ENCODE measurements at regions not wholly inside any gene's neighbourhood (a gene's known extent, or its start where the extent isn't known, plus 50 kb on each side); places are given as distances from the start of the nearest gene placed in this dataset.

- in situ Hi-C loops (cut with HindIII; ENCODE audit: low sequenced_read_pairs) = no loop called here
- no peak for TF ChIP-seq CTCF (IDR thresholded peaks at IDR 0.05; ENCODE audit: low read depth, low read length, missing control alignments)
- no peak overlapping the region for H3K4me3 ChIP-seq (ENCODE audit: low read depth, low read length)
- DNase-seq (ENCODE audit: low read depth) = no peak
These were observed 128.9 kb downstream of the OTOR start for GRCh38 chr20:16877053-16877554.

GRCh38 chr20:16885746-16886145 lies 137.6 kb downstream of the OTOR start:
- TF ChIP-seq CTCF (IDR thresholded peaks at IDR 0.05; ENCODE audit: low read depth, low read length, missing control alignments) = no peak
- no peak for DNase-seq (ENCODE audit: low read depth)
- H3K4me3 ChIP-seq (ENCODE audit: low read depth, low read length) = no peak overlapping the region
- in situ Hi-C loops (cut with HindIII; ENCODE audit: low sequenced_read_pairs) = no loop called here

GRCh38 chr20:16898433-16898832 lies 150.3 kb downstream of the OTOR start:
- DNase-seq (ENCODE audit: low read depth) = no peak
- no peak overlapping the region for H3K4me3 ChIP-seq (ENCODE audit: low read depth, low read length)
- in situ Hi-C loops (cut with HindIII; ENCODE audit: low sequenced_read_pairs) = no loop called here
- no peak for TF ChIP-seq CTCF (IDR thresholded peaks at IDR 0.05; ENCODE audit: low read depth, low read length, missing control alignments)

GRCh38 chr20:16902662-16903061 lies 154.5 kb downstream of the OTOR start:
- H3K4me3 ChIP-seq (ENCODE audit: low read depth, low read length) = no peak overlapping the region
- DNase-seq (ENCODE audit: low read depth) = no peak
- in situ Hi-C loops (cut with HindIII; ENCODE audit: low sequenced_read_pairs) = no loop called here
- no peak for TF ChIP-seq CTCF (IDR thresholded peaks at IDR 0.05; ENCODE audit: low read depth, low read length, missing control alignments)

- no peak for DNase-seq (ENCODE audit: low read depth)
- H3K4me3 ChIP-seq (ENCODE audit: low read depth, low read length) = no peak overlapping the region
- in situ Hi-C loops (cut with HindIII; ENCODE audit: low sequenced_read_pairs) = no loop called here
- TF ChIP-seq CTCF (IDR thresholded peaks at IDR 0.05; ENCODE audit: low read depth, low read length, missing control alignments) = no peak
These were observed 156.6 kb downstream of the OTOR start for GRCh38 chr20:16904751-16905150.

- no peak overlapping the region for H3K4me3 ChIP-seq (ENCODE audit: low read depth, low read length)
- no peak for TF ChIP-seq CTCF (IDR thresholded peaks at IDR 0.05; ENCODE audit: low read depth, low read length, missing control alignments)
- no peak for DNase-seq (ENCODE audit: low read depth)
- in situ Hi-C loops (cut with HindIII; ENCODE audit: low sequenced_read_pairs) = no loop called here
These were observed 166.1 kb downstream of the OTOR start for GRCh38 chr20:16914277-16914676.

GRCh38 chr20:16916165-16916564 lies 168.0 kb downstream of the OTOR start:
- in situ Hi-C loops (cut with HindIII; ENCODE audit: low sequenced_read_pairs) = no loop called here
- no peak for TF ChIP-seq CTCF (IDR thresholded peaks at IDR 0.05; ENCODE audit: low read depth, low read length, missing control alignments)
- H3K4me3 ChIP-seq (ENCODE audit: low read depth, low read length) = no peak overlapping the region
- no peak for DNase-seq (ENCODE audit: low read depth)
